Fibroblast of skin of left quadriceps (primary cell): ENCODE measurements at regions not wholly inside any gene's neighbourhood (a gene's known extent, or its start where the extent isn't known, plus 50 kb on each side); places are given as distances from the start of the nearest gene placed in this dataset.

Experiments used
- DNase-seq, 2 experiments: peaks; one replicate each; pipeline ENCODE4 v3.0.0-alpha.2; 2013; ENCODE audit warnings: low read depth in 2 of 2

DNA sequence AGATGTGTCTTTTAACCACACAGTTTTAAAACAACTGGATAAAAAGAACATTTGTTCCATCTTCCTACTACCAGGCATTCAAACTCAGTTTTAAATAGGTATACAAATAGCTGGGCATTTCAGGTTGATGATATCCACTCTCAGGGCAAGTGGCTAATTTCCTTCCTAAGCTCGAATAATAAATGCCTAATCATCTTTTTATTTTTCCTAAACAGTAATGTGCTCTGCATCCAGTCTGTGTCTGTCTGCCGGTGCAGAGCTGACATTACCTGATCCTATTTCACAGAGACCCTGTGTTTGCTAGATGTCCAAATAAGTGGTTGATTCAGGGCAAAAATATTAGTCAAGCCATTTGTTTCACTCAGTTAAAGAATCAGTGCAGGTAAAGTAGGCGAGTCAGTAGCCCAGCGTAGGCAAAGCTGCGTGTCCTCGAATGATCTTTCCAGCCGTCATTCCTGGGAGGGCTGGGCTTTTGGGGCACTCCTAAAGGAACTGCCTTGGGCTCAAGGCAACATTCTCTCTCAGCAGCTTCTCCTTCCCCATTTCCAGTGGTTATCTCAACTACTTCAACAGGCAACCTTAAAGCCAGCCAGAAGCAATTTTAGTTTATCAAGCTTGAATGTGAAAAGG is 74.2 kb upstream of the BMP2 start:
- DNase-seq, result no peak

GRCh38 chr20:6692566-6693173 is 74.8 kb upstream of the BMP2 start:
- DNase-seq, result no peak

GRCh38 chr20:6691516-6691915 is 76.0 kb upstream of the BMP2 start:
- no peak for DNase-seq

DNA sequence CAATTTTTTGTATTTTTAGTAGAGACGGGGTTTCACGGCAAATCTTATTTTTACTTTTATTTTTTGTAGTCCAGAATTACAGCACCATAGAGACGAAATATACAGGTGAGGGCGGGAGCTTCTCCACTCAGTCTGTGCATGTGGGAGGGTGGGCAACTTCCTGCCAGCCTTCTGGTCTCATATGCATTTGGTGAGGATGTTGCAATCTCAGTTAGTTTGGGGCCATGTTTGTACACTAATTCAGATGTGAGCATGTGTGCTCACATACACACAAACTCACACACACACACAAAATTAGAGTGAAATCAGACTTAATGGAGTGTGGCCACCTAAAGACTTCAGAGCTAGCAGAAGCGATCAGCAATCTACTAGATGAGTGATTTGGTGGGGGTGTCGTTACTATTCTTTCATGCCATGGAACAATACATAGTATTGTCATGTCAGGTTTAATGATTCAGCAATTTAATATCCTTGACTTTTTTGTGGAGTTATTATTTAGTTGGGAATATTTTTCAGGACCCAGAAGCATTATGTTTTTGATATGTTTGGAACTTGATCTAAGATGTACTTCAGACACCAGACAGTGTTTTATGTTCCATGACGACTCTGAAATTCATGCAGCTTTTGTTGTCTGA is 78.0 kb upstream of the BMP2 start:
- DNase-seq, result no peak

DNA sequence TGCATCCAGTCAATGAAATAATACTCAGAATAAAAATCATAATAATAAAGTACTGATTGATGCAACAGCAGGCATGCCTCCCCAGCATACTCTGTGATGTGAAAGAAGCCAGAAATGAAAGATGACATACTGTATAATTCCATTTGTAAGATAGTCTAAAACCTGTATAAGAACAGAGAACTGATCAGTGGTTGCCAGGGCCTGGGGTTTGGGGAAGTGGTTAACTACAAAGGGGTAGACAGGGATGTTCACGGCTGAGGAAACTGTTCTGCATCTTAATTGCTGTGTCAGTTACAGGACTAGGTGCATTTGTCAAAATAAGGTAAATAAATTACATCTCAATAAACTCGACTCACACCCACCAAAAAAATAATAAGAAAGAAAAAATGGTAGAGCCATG is 81.3 kb upstream of the BMP2 start:
- DNase-seq, result no peak

GRCh38 chr20:6685626-6686025 is 81.9 kb upstream of the BMP2 start:
- no peak for DNase-seq

- no peak for DNase-seq
Observed at GRCh38 chr20:6685181-6685582, 82.3 kb upstream of the BMP2 start.

GRCh38 chr20:6683021-6683977 is 84.2 kb upstream of the BMP2 start:
- DNase-seq, result no peak

GRCh38 chr20:6680854-6681253 is 86.6 kb upstream of the BMP2 start:
- DNase-seq, result no peak

DNA sequence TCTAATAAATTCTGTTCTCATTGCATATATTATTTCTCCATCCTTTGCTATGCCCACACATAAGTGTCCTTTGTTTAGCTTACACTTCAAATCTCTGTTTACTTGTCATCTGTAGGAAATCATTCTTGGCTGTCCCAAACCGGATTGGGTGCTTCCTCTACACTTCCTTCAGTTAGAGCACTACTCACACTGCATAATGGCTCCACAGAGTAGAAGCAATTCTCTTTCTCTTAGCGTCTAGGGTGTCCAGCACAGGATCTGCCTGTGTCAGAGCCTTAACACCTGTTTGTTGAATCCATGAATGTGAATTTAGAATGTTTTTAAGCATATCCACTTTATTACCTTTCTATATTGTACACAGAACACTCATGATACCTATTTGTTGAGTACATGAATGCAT is 87.0 kb upstream of the BMP2 start:
- no peak for DNase-seq

GRCh38 chr20:6679086-6679485 is 88.4 kb upstream of the BMP2 start:
- no peak for DNase-seq

DNA sequence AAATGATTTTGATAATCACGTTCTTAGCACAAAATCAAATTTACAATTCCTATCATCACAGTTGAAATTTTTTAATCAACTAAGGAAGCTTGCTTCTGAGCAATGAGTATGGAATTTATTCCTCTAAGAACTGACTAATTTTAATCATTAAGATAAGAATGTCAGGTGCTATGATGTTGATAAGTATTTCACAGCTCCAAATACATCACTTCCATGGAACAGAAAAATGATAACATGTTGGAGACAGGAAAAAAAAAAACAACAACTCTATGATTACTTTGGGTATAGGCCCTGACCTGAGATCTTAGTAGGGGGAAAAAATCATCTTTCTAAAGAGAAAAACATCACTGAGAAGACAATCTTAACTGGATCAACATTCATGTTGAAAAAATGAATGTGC is 89.4 kb upstream of the BMP2 start:
- DNase-seq, result no peak

GRCh38 chr20:6674831-6675230 is 92.7 kb upstream of the BMP2 start:
- no peak for DNase-seq

DNA sequence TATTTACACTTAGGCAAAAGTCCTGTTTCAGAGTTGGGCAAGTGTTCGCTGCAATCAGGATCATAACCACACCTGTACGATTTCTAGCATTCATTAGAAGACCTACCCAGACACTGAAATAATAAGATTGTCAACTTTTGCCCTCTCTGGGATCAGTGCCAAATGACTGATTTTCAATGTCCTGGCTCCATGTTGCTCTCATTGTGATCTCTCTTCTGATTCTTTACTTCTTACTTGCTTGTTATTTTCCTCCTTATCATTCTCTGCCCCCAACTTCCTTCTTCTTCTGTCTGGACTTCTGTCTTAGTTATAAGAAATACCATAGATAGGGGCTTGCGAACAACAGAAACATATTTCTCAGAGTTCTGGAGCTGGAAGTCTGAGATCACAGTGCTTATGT is 94.4 kb upstream of the BMP2 start:
- no peak for DNase-seq

- DNase-seq, result no peak
Observed at GRCh38 chr20:6671829-6672228, 95.7 kb upstream of the BMP2 start.

GRCh38 chr20:6668546-6668945 is 98.9 kb upstream of the BMP2 start:
- no peak for DNase-seq

- no peak for DNase-seq
Observed at GRCh38 chr20:6665621-6666355, 101.7 kb upstream of the BMP2 start.

DNA sequence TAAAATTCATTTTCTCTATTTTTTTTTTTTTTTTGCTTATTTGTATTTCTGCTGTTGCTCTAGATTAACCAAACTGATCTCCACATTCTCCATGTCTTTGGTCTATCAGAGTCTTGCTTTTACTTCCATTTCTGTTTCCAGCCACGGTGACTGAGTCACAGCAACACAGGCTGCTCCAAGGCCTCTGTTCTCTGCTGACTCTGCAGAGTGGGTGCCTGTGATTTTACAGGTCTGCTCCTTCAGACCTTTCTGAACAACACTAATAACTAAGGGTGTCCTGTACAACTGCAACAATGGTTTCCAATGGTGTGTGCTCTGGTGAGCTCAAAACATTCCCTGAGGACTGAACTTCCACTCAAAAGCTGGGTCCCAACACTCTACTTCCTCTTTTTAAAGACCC is 102.3 kb upstream of the BMP2 start:
- DNase-seq, result no peak

GRCh38 chr20:6664574-6664973 is 102.9 kb upstream of the BMP2 start:
- DNase-seq, result no peak

- DNase-seq, result no peak
Observed at GRCh38 chr20:6663751-6664388, 103.6 kb upstream of the BMP2 start.

- no peak for DNase-seq
Observed at GRCh38 chr20:6663104-6663503, 104.4 kb upstream of the BMP2 start.
